HepG2 (cell line): ENCODE measurements at regions not wholly inside any gene's neighbourhood (a gene's known extent, or its start where the extent isn't known, plus 50 kb on each side); places are given as distances from the start of the nearest gene placed in this dataset.

Experiments
- CEBPZ ChIP-seq: IDR thresholded peaks from 2 replicates; pipeline ENCODE4 v1.6.1; 2012; ENCODE audit warnings: low read length, improper control_type of control experiment
- FOXP1 ChIP-seq, 2 experiments: fragments of 450-650 bp in 1 of 2; IDR thresholded peaks; 2 replicates each; pipeline ENCODE4 v1.6.1; 2017 to 2018; ENCODE audit warnings: antibody characterized with exemption in 1 of 2
- GATAD1 ChIP-seq: IDR thresholded peaks from 2 replicates; pipeline ENCODE4 v1.6.1; 2016; ENCODE audit warnings: missing genetic modification reagents, missing compliant biosample characterization
- HDAC6 ChIP-seq: fragments of 200-600 bp; sonication (generic); IDR thresholded peaks from 2 replicates; pipeline ENCODE4 v1.7.0; 2017; ENCODE audit warnings: mild to moderate bottlenecking, antibody characterized with exemption, low read length, low read depth
- HOXD1 ChIP-seq: sonication (generic); formaldehyde crosslinking; IDR thresholded peaks from 2 replicates; pipeline ENCODE4 v1.5.0; 2020; ENCODE audit warnings: missing genetic modification reagents
- MTA1 ChIP-seq: sonication (generic); formaldehyde crosslinking; IDR thresholded peaks from 2 replicates; pipeline ENCODE4 v1.4.0; 2020; ENCODE audit warnings: missing genetic modification reagents, mild to moderate bottlenecking, borderline replicate concordance
- RAD51 ChIP-seq: fragments of 450-650 bp; IDR thresholded peaks from 2 replicates; pipeline ENCODE4 v1.6.1; 2016; ENCODE audit warnings: borderline replicate concordance
- RBAK ChIP-seq: sonication (generic); formaldehyde crosslinking; IDR thresholded peaks from 2 replicates; pipeline ENCODE4 v1.5.1; 2020; ENCODE audit warnings: mild to moderate bottlenecking, missing genetic modification reagents
- SETDB1 ChIP-seq: sonication (generic); formaldehyde crosslinking; IDR thresholded peaks from 2 replicates; pipeline ENCODE4 v1.5.1; 2020; ENCODE audit warnings: missing genetic modification reagents, mild to moderate bottlenecking, borderline replicate concordance
- SMAD1 ChIP-seq: sonication (generic); formaldehyde crosslinking; IDR thresholded peaks from 2 replicates; pipeline ENCODE4 v1.4.0; 2020; ENCODE audit warnings: missing genetic modification reagents, low read depth, mild to moderate bottlenecking, borderline replicate concordance
- TBL1XR1 ChIP-seq: fragments of 150-350 bp; IDR thresholded peaks from 2 replicates; pipeline ENCODE4 v1.6.1; 2014; ENCODE audit warnings: borderline replicate concordance, low read length; ENCODE audit not compliant: partially characterized antibody
- TBX2 ChIP-seq: sonication (generic); formaldehyde crosslinking; IDR thresholded peaks from 2 replicates; pipeline ENCODE4 v1.5.0; 2020; ENCODE audit warnings: missing genetic modification reagents, mild to moderate bottlenecking, borderline replicate concordance
- TRIM24 ChIP-seq: sonication (generic); formaldehyde crosslinking; IDR thresholded peaks from 2 replicates; pipeline ENCODE4 v1.8.0; 2022; ENCODE audit warnings: mild to moderate bottlenecking, missing genetic modification reagents
- ZBTB43 ChIP-seq: sonication (generic); formaldehyde crosslinking; conservative IDR thresholded peaks from 2 replicates; pipeline ENCODE4 v1.4.0; 2020; ENCODE audit warnings: missing genetic modification reagents
- ZC3H4 ChIP-seq: sonication (generic); formaldehyde crosslinking; IDR thresholded peaks from 2 replicates; pipeline ENCODE4 v1.4.0; 2020; ENCODE audit warnings: missing genetic modification reagents, borderline replicate concordance
- ZNF343 ChIP-seq: sonication (generic); formaldehyde crosslinking; IDR thresholded peaks from 2 replicates; pipeline ENCODE4 v1.4.0; 2020; ENCODE audit warnings: mild to moderate bottlenecking, missing genetic modification reagents
- ZNF616 ChIP-seq: sonication (generic); formaldehyde crosslinking; IDR thresholded peaks from 2 replicates; pipeline ENCODE4 v1.5.0; 2020; ENCODE audit warnings: low read depth, mild to moderate bottlenecking, missing genetic modification reagents
- ZNF709 ChIP-seq: sonication (generic); formaldehyde crosslinking; IDR thresholded peaks from 2 replicates; pipeline ENCODE4 v1.5.0; 2020; ENCODE audit warnings: mild to moderate bottlenecking, missing genetic modification reagents
- ZNF883 ChIP-seq: sonication (generic); formaldehyde crosslinking; IDR thresholded peaks from 2 replicates; pipeline ENCODE4 v1.5.1; 2020; ENCODE audit warnings: mild to moderate bottlenecking, missing genetic modification reagents; ENCODE audit errors: not compliant biosample characterization
- TF ChIP-seq, protein P1 (sequence below): sonication (generic); formaldehyde crosslinking; IDR thresholded peaks from 2 replicates; pipeline ENCODE4 v1.4.0; 2020; ENCODE audit warnings: missing genetic modification reagents
- TF ChIP-seq, protein P2 (sequence below): sonication (generic); formaldehyde crosslinking; IDR thresholded peaks from 2 replicates; pipeline ENCODE4; 2020; ENCODE audit warnings: missing genetic modification reagents, mild to moderate bottlenecking, borderline replicate concordance

DNA sequence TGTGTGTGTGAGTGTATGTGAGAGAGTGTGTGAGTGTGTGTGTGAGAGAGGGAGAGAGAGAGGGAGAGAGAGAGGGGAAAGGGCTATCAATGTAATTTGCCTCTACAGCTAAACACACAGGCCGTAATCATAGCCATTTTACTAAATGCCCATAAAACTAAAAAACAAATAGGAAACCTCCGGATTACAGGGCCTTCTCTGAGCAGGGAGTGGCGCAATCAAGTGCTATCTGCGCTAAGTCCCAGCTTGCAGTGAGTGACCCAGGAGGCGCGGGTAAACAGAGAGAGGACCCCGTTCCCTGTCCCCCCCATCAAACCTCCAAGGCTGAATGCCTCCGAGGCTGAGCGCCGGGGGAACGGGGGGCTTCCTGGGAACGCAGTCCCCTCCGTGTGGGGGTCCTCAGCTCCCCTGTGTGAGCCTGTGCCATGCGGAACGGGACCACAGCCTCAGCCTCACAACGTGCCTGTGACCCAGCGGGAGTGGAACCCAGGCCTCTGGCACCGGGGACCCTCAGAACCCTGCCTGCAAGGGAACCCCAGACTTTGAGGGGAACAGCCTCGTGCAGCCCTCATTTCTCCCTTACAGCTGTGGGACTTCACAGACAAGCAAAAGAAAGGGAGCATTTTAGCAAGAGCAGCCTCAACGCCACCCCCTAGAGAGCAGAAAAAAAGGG, 54.7 kb upstream of the ID2 start (continued):
- TF ChIP-seq SETDB1 (CRISPR knock-in tag) (no peak), GATAD1 (CRISPR knock-in tag) (no peak), SMAD1 (CRISPR knock-in tag) (no peak), CEBPZ (no peak), ZNF343 (CRISPR knock-in tag) (0 out of 2 replicates have a peak, but pooled peaks have one; percentile 5), TBL1XR1 (no peak), TBX2 (CRISPR knock-in tag) (peak; percentile 6; the same call in 1 of the 2 replicates), HDAC6 (no peak), HOXD1 (CRISPR knock-in tag) (no peak), MTA1 (CRISPR knock-in tag) (peak; percentile 45; the same call in 1 of the 2 replicates), ZC3H4 (no peak), ZNF883 (no peak), RAD51 (no peak), RBAK (CRISPR knock-in tag) (no peak), ZNF616 (CRISPR knock-in tag) (no peak), FOXP1 (IDR thresholded peaks at IDR 0.05) (no peak), FOXP1 (CRISPR knock-in tag; IDR thresholded peaks at IDR 0.05) (peak; percentile 42; the same call in 1 of the 2 replicates), TRIM24 (CRISPR knock-in tag) (no peak), ZNF709 (peak; percentile 84), ZBTB43 (CRISPR knock-in tag) (no peak)
- TF ChIP-seq, protein P1, sequence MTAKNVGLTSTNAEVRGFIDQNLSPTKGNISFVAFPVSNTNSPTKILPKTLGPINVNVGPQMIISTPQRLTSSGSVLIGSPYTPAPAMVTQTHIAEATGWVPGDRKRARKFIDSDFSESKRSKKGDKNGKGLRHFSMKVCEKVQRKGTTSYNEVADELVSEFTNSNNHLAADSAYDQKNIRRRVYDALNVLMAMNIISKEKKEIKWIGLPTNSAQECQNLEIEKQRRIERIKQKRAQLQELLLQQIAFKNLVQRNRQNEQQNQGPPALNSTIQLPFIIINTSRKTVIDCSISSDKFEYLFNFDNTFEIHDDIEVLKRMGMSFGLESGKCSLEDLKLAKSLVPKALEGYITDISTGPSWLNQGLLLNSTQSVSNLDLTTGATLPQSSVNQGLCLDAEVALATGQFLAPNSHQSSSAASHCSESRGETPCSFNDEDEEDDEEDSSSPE (CRISPR knock-in tag): 0 out of 2 replicates have a peak, but pooled peaks have one; percentile 10
- TF ChIP-seq, protein P2, sequence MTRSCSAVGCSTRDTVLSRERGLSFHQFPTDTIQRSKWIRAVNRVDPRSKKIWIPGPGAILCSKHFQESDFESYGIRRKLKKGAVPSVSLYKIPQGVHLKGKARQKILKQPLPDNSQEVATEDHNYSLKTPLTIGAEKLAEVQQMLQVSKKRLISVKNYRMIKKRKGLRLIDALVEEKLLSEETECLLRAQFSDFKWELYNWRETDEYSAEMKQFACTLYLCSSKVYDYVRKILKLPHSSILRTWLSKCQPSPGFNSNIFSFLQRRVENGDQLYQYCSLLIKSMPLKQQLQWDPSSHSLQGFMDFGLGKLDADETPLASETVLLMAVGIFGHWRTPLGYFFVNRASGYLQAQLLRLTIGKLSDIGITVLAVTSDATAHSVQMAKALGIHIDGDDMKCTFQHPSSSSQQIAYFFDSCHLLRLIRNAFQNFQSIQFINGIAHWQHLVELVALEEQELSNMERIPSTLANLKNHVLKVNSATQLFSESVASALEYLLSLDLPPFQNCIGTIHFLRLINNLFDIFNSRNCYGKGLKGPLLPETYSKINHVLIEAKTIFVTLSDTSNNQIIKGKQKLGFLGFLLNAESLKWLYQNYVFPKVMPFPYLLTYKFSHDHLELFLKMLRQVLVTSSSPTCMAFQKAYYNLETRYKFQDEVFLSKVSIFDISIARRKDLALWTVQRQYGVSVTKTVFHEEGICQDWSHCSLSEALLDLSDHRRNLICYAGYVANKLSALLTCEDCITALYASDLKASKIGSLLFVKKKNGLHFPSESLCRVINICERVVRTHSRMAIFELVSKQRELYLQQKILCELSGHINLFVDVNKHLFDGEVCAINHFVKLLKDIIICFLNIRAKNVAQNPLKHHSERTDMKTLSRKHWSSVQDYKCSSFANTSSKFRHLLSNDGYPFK (CRISPR knock-in tag): no peak; the same call in 1 of the 2 replicates
